HEK293 (cell line): ENCODE measurements at regions not wholly inside any gene's neighbourhood (a gene's known extent, or its start where the extent isn't known, plus 50 kb on each side); places are given as distances from the start of the nearest gene placed in this dataset.

Source experiments
- SCRT1 ChIP-seq: fragments of 450-650 bp; formaldehyde crosslinking; IDR thresholded peaks from 2 replicates; pipeline ENCODE4 v1.5.1; 2016; ENCODE audit warnings: missing biosample characterization, missing genetic modification characterization, borderline replicate concordance
- TRIM28 ChIP-seq: IDR thresholded peaks from 2 replicates; pipeline ENCODE4 v1.6.1; 2011; ENCODE audit warnings: low read length, control low read depth, borderline replicate concordance
- ZFP3 ChIP-seq: fragments of 450-650 bp; formaldehyde crosslinking; IDR thresholded peaks from 2 replicates; pipeline ENCODE4 v1.5.1; 2016; ENCODE audit warnings: low read depth, missing biosample characterization, missing genetic modification characterization
- ZFP37 ChIP-seq: fragments of 450-650 bp; formaldehyde crosslinking; IDR thresholded peaks from 2 replicates; pipeline ENCODE4 v1.5.1; 2016; ENCODE audit warnings: missing biosample characterization, missing genetic modification characterization
- ZNF184 ChIP-seq: fragments of 450-650 bp; IDR thresholded peaks from 2 replicates; pipeline ENCODE4 v1.5.1; 2018; ENCODE audit warnings: missing biosample characterization, mild to moderate bottlenecking, missing genetic modification characterization
- ZNF600 ChIP-seq: fragments of 450-650 bp; formaldehyde crosslinking; IDR thresholded peaks from 2 replicates; pipeline ENCODE4 v1.5.1; 2016; ENCODE audit warnings: missing biosample characterization, missing genetic modification characterization
- ZNF660 ChIP-seq: fragments of 450-650 bp; IDR thresholded peaks from 2 replicates; pipeline ENCODE4 v1.5.1; 2018; ENCODE audit warnings: missing biosample characterization, mild to moderate bottlenecking, missing genetic modification characterization
- ZNF707 ChIP-seq: fragments of 450-650 bp; formaldehyde crosslinking; IDR thresholded peaks from 2 replicates; pipeline ENCODE4 v1.5.1; 2016; ENCODE audit warnings: missing biosample characterization, missing genetic modification characterization
- ZSCAN30 ChIP-seq: fragments of 450-650 bp; IDR thresholded peaks from 2 replicates; pipeline ENCODE4 v1.5.1; 2018; ENCODE audit warnings: missing biosample characterization, mild to moderate bottlenecking, missing genetic modification characterization, moderate library complexity
- TF ChIP-seq, protein P1 (sequence below): fragments of 450-650 bp; formaldehyde crosslinking; IDR thresholded peaks from 2 replicates; pipeline ENCODE4 v1.5.1; 2016; ENCODE audit warnings: missing biosample characterization, missing genetic modification characterization, borderline replicate concordance
- TF ChIP-seq, protein P2 (sequence below): fragments of 450-650 bp; formaldehyde crosslinking; IDR thresholded peaks from 2 replicates; pipeline ENCODE4 v1.5.1; 2016; ENCODE audit warnings: missing biosample characterization, missing genetic modification characterization
- TF ChIP-seq, protein P3 (sequence below): fragments of 450-650 bp; formaldehyde crosslinking; IDR thresholded peaks from 2 replicates; pipeline ENCODE4 v1.5.1; 2016; ENCODE audit warnings: missing biosample characterization, missing genetic modification characterization, low read depth
- TF ChIP-seq, protein P4 (sequence below): fragments of 450-650 bp; formaldehyde crosslinking; IDR thresholded peaks from 2 replicates; pipeline ENCODE4 v1.5.1; 2016; ENCODE audit warnings: missing biosample characterization, missing genetic modification characterization
- TF ChIP-seq, protein P5 (sequence below): fragments of 450-650 bp; formaldehyde crosslinking; IDR thresholded peaks from 2 replicates; pipeline ENCODE4 v1.5.1; 2016; ENCODE audit warnings: missing biosample characterization, missing genetic modification characterization, borderline replicate concordance

DNA sequence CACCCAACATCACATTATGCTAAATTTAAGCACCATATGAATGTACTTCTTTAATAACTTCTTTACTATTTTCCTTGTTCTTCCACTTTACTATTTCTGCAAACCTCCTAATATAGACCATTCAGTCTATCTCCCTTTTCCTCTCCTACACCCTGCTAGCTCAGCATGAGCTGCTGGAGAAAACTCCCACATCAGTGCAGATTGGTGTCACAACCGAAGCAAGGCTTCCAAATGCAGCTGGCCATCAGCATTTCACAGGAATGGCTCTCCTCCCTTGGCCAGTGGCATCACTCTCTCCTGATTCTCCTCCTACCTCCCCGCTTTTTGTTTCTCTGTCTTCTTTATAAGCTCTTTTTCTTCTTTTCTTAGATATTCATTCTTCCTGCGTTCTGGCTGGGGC, 118.7 kb upstream of the ZC3H12C start:
- TF ChIP-seq SCRT1 (tag by site-specific recombination) (no peak), ZNF600 (tag by site-specific recombination) (no peak), ZSCAN30 (tag by site-specific recombination) (no peak), TRIM28 (no peak), ZNF707 (tag by site-specific recombination) (no peak), ZNF660 (tag by site-specific recombination) (no peak), ZFP3 (no peak), ZFP37 (tag by site-specific recombination) (no peak), ZNF184 (tag by site-specific recombination) (no peak)
- TF ChIP-seq, protein P1, sequence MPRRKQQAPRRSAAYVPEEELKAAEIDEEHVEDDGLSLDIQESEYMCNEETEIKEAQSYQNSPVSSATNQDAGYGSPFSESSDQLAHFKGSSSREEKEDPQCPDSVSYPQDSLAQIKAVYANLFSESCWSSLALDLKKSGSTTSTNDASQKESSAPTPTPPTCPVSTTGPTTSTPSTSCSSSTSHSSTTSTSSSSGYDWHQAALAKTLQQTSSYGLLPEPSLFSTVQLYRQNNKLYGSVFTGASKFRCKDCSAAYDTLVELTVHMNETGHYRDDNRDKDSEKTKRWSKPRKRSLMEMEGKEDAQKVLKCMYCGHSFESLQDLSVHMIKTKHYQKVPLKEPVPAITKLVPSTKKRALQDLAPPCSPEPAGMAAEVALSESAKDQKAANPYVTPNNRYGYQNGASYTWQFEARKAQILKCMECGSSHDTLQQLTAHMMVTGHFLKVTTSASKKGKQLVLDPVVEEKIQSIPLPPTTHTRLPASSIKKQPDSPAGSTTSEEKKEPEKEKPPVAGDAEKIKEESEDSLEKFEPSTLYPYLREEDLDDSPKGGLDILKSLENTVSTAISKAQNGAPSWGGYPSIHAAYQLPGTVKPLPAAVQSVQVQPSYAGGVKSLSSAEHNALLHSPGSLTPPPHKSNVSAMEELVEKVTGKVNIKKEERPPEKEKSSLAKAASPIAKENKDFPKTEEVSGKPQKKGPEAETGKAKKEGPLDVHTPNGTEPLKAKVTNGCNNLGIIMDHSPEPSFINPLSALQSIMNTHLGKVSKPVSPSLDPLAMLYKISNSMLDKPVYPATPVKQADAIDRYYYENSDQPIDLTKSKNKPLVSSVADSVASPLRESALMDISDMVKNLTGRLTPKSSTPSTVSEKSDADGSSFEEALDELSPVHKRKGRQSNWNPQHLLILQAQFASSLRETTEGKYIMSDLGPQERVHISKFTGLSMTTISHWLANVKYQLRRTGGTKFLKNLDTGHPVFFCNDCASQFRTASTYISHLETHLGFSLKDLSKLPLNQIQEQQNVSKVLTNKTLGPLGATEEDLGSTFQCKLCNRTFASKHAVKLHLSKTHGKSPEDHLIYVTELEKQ (tag by site-specific recombination): no peak
- TF ChIP-seq, protein P2, sequence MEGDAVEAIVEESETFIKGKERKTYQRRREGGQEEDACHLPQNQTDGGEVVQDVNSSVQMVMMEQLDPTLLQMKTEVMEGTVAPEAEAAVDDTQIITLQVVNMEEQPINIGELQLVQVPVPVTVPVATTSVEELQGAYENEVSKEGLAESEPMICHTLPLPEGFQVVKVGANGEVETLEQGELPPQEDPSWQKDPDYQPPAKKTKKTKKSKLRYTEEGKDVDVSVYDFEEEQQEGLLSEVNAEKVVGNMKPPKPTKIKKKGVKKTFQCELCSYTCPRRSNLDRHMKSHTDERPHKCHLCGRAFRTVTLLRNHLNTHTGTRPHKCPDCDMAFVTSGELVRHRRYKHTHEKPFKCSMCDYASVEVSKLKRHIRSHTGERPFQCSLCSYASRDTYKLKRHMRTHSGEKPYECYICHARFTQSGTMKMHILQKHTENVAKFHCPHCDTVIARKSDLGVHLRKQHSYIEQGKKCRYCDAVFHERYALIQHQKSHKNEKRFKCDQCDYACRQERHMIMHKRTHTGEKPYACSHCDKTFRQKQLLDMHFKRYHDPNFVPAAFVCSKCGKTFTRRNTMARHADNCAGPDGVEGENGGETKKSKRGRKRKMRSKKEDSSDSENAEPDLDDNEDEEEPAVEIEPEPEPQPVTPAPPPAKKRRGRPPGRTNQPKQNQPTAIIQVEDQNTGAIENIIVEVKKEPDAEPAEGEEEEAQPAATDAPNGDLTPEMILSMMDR (tag by site-specific recombination): no peak
- TF ChIP-seq, protein P3, sequence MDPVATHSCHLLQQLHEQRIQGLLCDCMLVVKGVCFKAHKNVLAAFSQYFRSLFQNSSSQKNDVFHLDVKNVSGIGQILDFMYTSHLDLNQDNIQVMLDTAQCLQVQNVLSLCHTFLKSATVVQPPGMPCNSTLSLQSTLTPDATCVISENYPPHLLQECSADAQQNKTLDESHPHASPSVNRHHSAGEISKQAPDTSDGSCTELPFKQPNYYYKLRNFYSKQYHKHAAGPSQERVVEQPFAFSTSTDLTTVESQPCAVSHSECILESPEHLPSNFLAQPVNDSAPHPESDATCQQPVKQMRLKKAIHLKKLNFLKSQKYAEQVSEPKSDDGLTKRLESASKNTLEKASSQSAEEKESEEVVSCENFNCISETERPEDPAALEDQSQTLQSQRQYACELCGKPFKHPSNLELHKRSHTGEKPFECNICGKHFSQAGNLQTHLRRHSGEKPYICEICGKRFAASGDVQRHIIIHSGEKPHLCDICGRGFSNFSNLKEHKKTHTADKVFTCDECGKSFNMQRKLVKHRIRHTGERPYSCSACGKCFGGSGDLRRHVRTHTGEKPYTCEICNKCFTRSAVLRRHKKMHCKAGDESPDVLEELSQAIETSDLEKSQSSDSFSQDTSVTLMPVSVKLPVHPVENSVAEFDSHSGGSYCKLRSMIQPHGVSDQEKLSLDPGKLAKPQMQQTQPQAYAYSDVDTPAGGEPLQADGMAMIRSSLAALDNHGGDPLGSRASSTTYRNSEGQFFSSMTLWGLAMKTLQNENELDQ (tag by site-specific recombination): no peak
- TF ChIP-seq, protein P4, sequence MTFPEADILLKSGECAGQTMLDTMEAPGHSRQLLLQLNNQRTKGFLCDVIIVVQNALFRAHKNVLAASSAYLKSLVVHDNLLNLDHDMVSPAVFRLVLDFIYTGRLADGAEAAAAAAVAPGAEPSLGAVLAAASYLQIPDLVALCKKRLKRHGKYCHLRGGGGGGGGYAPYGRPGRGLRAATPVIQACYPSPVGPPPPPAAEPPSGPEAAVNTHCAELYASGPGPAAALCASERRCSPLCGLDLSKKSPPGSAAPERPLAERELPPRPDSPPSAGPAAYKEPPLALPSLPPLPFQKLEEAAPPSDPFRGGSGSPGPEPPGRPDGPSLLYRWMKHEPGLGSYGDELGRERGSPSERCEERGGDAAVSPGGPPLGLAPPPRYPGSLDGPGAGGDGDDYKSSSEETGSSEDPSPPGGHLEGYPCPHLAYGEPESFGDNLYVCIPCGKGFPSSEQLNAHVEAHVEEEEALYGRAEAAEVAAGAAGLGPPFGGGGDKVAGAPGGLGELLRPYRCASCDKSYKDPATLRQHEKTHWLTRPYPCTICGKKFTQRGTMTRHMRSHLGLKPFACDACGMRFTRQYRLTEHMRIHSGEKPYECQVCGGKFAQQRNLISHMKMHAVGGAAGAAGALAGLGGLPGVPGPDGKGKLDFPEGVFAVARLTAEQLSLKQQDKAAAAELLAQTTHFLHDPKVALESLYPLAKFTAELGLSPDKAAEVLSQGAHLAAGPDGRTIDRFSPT (tag by site-specific recombination): no peak
- TF ChIP-seq, protein P5, sequence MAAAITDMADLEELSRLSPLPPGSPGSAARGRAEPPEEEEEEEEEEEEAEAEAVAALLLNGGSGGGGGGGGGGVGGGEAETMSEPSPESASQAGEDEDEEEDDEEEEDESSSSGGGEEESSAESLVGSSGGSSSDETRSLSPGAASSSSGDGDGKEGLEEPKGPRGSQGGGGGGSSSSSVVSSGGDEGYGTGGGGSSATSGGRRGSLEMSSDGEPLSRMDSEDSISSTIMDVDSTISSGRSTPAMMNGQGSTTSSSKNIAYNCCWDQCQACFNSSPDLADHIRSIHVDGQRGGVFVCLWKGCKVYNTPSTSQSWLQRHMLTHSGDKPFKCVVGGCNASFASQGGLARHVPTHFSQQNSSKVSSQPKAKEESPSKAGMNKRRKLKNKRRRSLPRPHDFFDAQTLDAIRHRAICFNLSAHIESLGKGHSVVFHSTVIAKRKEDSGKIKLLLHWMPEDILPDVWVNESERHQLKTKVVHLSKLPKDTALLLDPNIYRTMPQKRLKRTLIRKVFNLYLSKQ (tag by site-specific recombination): no peak
